SU-DHL-6 (cell line): ENCODE measurements at regions not wholly inside any gene's neighbourhood (a gene's known extent, or its start where the extent isn't known, plus 50 kb on each side); places are given as distances from the start of the nearest gene placed in this dataset.

Source experiments
- CTCF ChIP-seq: fragments of 200-600 bp; sonication (generic); IDR thresholded peaks from one replicate; pipeline ENCODE4 v1.5.1; 2017; ENCODE audit warnings: antibody characterized with exemption, mild to moderate bottlenecking, low read length, moderate library complexity; ENCODE audit not compliant: insufficient read depth, poor library complexity, severe bottlenecking
- EZH2phosphoT487 ChIP-seq: fragments of 200-600 bp; sonication (generic), shearing (Covaris generic); conservative IDR thresholded peaks from 2 replicates; pipeline ENCODE4 v1.6.1; 2018; ENCODE audit warnings: mild to moderate bottlenecking, antibody characterized with exemption, low read length, moderate library complexity, mixed read lengths

DNA sequence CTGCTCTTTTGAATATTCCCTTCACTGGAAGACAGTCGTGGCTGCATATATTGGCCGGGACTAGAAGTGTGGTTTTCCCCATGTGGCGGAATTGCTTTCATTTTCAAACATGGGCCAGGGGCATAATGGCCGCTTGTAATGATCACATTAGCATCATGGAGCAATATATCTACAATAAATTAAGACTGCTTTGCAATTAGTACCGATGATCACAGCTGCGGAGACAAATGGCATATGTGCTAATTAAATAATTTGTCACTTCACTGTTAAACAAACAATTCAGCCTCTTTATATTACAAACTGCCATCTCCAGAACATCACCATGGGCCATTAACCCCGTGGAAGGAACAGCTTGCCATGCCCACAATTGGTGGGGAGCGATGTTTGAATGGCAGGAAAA is 68.2 kb upstream of the OLIG2 start:
- TF ChIP-seq CTCF (no peak), EZH2phosphoT487 (no peak)
